DOHH2 (cell line): ENCODE measurements at regions not wholly inside any gene's neighbourhood (a gene's known extent, or its start where the extent isn't known, plus 50 kb on each side); places are given as distances from the start of the nearest gene placed in this dataset.

Experiments
- EZH2phosphoT487 ChIP-seq: fragments of 200-600 bp; sonication (generic); IDR thresholded peaks from 2 replicates; pipeline ENCODE4 v1.6.1; 2017; ENCODE audit warnings: borderline replicate concordance, mild to moderate bottlenecking, antibody characterized with exemption, low read length, moderate library complexity, mixed read lengths
- TF ChIP-seq, protein P1 (sequence below): fragments of 200-600 bp; sonication (generic); IDR thresholded peaks from one replicate; pipeline ENCODE4 v1.5.1; 2014; ENCODE audit warnings: antibody characterized with exemption, mild to moderate bottlenecking, low read depth, low read length; ENCODE audit not compliant: poor library complexity, severe bottlenecking

DNA sequence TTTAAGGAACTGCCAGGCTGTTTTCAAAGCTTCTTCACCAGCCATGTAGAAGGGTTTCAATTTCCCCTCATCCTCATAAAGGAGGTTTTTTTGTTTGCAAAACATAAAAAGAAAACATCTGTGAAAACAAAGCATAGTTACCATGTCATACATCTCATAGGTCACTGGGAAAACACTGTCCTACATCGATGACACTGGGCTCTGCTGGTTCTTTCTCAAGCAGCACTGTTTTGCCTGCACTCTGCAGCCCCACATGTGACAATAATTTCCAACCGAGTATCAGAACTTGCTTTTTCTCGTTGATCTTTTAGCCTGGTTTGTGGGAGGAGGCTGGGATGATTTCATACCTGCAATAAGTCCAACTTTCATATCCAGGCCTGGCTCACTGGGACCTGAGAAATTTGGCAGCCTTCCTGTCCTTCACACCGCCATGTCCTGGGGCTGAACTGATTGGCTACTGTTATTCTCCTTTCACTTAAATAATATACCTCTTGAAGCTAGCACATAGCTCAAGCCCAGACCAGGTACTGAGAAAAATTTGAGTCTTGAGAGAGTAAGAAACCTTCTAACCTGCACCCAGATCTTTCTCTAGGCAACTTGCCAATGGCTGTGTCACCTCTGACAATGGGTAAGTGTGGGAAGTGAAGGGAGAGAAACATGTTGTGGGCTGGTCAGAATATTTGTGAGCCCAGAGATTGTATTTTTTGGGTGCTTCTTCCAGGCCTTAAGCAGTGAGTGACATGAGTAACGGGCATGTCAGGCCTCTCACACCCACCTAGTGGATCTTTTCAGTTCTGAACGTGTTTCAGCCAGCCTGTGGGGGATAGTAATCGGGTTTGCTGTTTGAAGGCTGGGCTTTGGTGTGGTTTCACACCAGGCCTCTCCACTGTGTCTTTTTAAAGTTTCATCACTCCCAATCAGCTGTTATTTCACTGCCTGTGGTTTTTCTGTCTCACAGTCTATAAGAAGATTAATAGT lies 502.8 kb downstream of the NTRK2 start:
- TF ChIP-seq, protein P1, sequence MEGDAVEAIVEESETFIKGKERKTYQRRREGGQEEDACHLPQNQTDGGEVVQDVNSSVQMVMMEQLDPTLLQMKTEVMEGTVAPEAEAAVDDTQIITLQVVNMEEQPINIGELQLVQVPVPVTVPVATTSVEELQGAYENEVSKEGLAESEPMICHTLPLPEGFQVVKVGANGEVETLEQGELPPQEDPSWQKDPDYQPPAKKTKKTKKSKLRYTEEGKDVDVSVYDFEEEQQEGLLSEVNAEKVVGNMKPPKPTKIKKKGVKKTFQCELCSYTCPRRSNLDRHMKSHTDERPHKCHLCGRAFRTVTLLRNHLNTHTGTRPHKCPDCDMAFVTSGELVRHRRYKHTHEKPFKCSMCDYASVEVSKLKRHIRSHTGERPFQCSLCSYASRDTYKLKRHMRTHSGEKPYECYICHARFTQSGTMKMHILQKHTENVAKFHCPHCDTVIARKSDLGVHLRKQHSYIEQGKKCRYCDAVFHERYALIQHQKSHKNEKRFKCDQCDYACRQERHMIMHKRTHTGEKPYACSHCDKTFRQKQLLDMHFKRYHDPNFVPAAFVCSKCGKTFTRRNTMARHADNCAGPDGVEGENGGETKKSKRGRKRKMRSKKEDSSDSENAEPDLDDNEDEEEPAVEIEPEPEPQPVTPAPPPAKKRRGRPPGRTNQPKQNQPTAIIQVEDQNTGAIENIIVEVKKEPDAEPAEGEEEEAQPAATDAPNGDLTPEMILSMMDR: no peak
- no peak for TF ChIP-seq EZH2phosphoT487
